Neural cell (in vitro differentiated cells): ENCODE measurements at regions not wholly inside any gene's neighbourhood (a gene's known extent, or its start where the extent isn't known, plus 50 kb on each side); places are given as distances from the start of the nearest gene placed in this dataset.

Experiments used
- H2AFZ ChIP-seq: fragments of 200-600, 300-800 bp; sonication (generic), shearing (Covaris generic); 2 replicates; pipeline ENCODE4 v1.6.0; 2014; ENCODE audit warnings: low read depth, mild to moderate bottlenecking, antibody characterized with exemption, low read length, moderate library complexity
- H3F3A ChIP-seq: fragments of 200-600 bp; shearing (Covaris generic); 2 replicates; pipeline ENCODE4 v1.6.1; 2016; ENCODE audit warnings: mild to moderate bottlenecking, moderate library complexity, mixed read lengths, antibody characterized with exemption, low read length; ENCODE audit not compliant: insufficient read depth, poor library complexity, severe bottlenecking
- H3K27ac ChIP-seq: fragments of 200-600, 300-800 bp; sonication (generic), shearing (Covaris generic); 2 replicates; pipeline ENCODE4 v1.5.1; 2014; ENCODE audit warnings: mild to moderate bottlenecking, low read length, moderate library complexity
- H3K27me3 ChIP-seq: fragments of 300-800, 200-600 bp; sonication (generic), shearing (Covaris generic); 2 replicates; pipeline ENCODE4 v1.6.0; 2014; ENCODE audit warnings: mild to moderate bottlenecking, low read depth, low read length, moderate library complexity; ENCODE audit not compliant: insufficient read depth
- H3K36me3 ChIP-seq: fragments of 300-800, 200-600 bp; sonication (generic), shearing (Covaris generic); 2 replicates; pipeline ENCODE4 v1.5.1; 2014; ENCODE audit warnings: mild to moderate bottlenecking, antibody characterized with exemption, low read length, moderate library complexity; ENCODE audit not compliant: insufficient read depth
- H3K4me2 ChIP-seq: fragments of 300-800, 200-600 bp; sonication (generic), shearing (Covaris generic); 2 replicates; pipeline ENCODE4 v1.6.0; 2014; ENCODE audit warnings: mild to moderate bottlenecking, low read length
- H3K4me3 ChIP-seq: fragments of 300-800, 200-600 bp; sonication (generic), shearing (Covaris generic); 2 replicates; pipeline ENCODE4 v1.5.1; 2014; ENCODE audit warnings: mild to moderate bottlenecking, low read length, moderate library complexity
- H3K79me2 ChIP-seq: fragments of 200-600 bp; shearing (Covaris generic); replicated peaks from 2 replicates; pipeline ENCODE4 v1.6.0; 2014; ENCODE audit warnings: mild to moderate bottlenecking, low read length, moderate library complexity; ENCODE audit not compliant: insufficient read depth
- H3K9ac ChIP-seq: fragments of 300-800, 200-600 bp; sonication (generic), shearing (Covaris generic); 2 replicates; pipeline ENCODE4 v1.6.1; 2016; ENCODE audit warnings: mild to moderate bottlenecking, low read length, mixed read lengths
- H3K9me2 ChIP-seq: fragments of 200-600 bp; shearing (Covaris generic); 2 replicates; pipeline ENCODE4 v1.6.1; 2016; ENCODE audit warnings: mild to moderate bottlenecking, low read length, mixed read lengths; ENCODE audit not compliant: insufficient read depth
- H3K9me3 ChIP-seq: fragments of 200-600, 300-800 bp; sonication (generic), shearing (Covaris generic); 2 replicates; pipeline ENCODE4 v1.6.1; 2016; ENCODE audit warnings: mild to moderate bottlenecking, mixed run types, low read length, moderate library complexity, mixed read lengths
- H4K20me1 ChIP-seq: fragments of 200-600 bp; shearing (Covaris generic); 2 replicates; pipeline ENCODE4 v1.6.1; 2016; ENCODE audit warnings: mild to moderate bottlenecking, mixed run types; ENCODE audit not compliant: insufficient read depth
- EP300 ChIP-seq: fragments of 450-650 bp; conservative IDR thresholded peaks from 2 replicates; pipeline ENCODE4 v1.6.1; 2014; ENCODE audit warnings: antibody characterized with exemption, mild to moderate bottlenecking, moderate library complexity; ENCODE audit not compliant: poor library complexity, severe bottlenecking
- EZH2 ChIP-seq: fragments of 200-600, 300-800 bp; shearing (Covaris generic), sonication (generic); IDR thresholded peaks from 2 replicates; pipeline ENCODE4 v1.6.1; 2014; ENCODE audit warnings: antibody characterized with exemption, low read length, borderline replicate concordance, mild to moderate bottlenecking; ENCODE audit not compliant: insufficient read depth, poor library complexity, severe bottlenecking
- MXI1 ChIP-seq: fragments of 450-650 bp; conservative IDR thresholded peaks from 2 replicates; pipeline ENCODE4 v1.6.1; 2014; ENCODE audit warnings: antibody characterized with exemption, mild to moderate bottlenecking; ENCODE audit not compliant: poor library complexity, severe bottlenecking
- POLR2AphosphoS5 ChIP-seq: IDR thresholded peaks from 2 replicates; pipeline ENCODE4 v1.6.1; 2012
- RAD21 ChIP-seq: fragments of 450-650 bp; conservative IDR thresholded peaks from 2 replicates; pipeline ENCODE4 v1.6.1; 2014; ENCODE audit warnings: antibody characterized with exemption, mild to moderate bottlenecking, moderate library complexity
- REST ChIP-seq: IDR thresholded peaks from 2 replicates; pipeline ENCODE4 v1.6.1; 2012; ENCODE audit warnings: borderline replicate concordance
- SMC3 ChIP-seq: fragments of 450-650 bp; conservative IDR thresholded peaks from 2 replicates; pipeline ENCODE4 v1.6.1; 2014; ENCODE audit warnings: antibody characterized with exemption, mild to moderate bottlenecking, moderate library complexity; ENCODE audit not compliant: poor library complexity
- TAF1 ChIP-seq: IDR thresholded peaks from 2 replicates; pipeline ENCODE4 v1.6.1; 2012; ENCODE audit warnings: low read depth
- TF ChIP-seq, protein P1 (sequence below): fragments of 450-650 bp; IDR thresholded peaks from 2 replicates; pipeline ENCODE4 v1.5.1; 2014; ENCODE audit warnings: antibody characterized with exemption, mild to moderate bottlenecking, moderate library complexity; ENCODE audit not compliant: poor library complexity, severe bottlenecking

- H3K27me3 ChIP-seq: no peaks in the 10 kb centered on the region
- no peak overlapping the region for H3K27ac ChIP-seq
- no peak overlapping the region for H3K4me3 ChIP-seq
- no peaks in the 10 kb centered on the region for H3K9me2 ChIP-seq
- no peaks in the 10 kb centered on the region for H4K20me1 ChIP-seq
- no peak for TF ChIP-seq EZH2
- TF ChIP-seq SMC3: no peak
- TF ChIP-seq, protein P1, sequence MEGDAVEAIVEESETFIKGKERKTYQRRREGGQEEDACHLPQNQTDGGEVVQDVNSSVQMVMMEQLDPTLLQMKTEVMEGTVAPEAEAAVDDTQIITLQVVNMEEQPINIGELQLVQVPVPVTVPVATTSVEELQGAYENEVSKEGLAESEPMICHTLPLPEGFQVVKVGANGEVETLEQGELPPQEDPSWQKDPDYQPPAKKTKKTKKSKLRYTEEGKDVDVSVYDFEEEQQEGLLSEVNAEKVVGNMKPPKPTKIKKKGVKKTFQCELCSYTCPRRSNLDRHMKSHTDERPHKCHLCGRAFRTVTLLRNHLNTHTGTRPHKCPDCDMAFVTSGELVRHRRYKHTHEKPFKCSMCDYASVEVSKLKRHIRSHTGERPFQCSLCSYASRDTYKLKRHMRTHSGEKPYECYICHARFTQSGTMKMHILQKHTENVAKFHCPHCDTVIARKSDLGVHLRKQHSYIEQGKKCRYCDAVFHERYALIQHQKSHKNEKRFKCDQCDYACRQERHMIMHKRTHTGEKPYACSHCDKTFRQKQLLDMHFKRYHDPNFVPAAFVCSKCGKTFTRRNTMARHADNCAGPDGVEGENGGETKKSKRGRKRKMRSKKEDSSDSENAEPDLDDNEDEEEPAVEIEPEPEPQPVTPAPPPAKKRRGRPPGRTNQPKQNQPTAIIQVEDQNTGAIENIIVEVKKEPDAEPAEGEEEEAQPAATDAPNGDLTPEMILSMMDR: no peak
- no peak for TF ChIP-seq TAF1
- no peak for TF ChIP-seq MXI1
- TF ChIP-seq POLR2AphosphoS5: no peak
- TF ChIP-seq REST: no peak
- no peak for TF ChIP-seq EP300
- no peak for TF ChIP-seq RAD21
- H3K4me2 ChIP-seq: no peak overlapping the region
- H3F3A ChIP-seq: no peaks in the 10 kb centered on the region
- H3K9me3 ChIP-seq: no peaks in the 10 kb centered on the region
- H3K9ac ChIP-seq: no peak overlapping the region
- no peak overlapping the region for H2AFZ ChIP-seq
- H3K36me3 ChIP-seq: no peaks in the 10 kb centered on the region
- no peaks in the 10 kb centered on the region for H3K79me2 ChIP-seq
Measured at GRCh38 chr20:24875078-24875477, 74.0 kb upstream of the CST7 start.

GRCh38 chr20:24877652-24878051 lies 71.4 kb upstream of the CST7 start:
- Histone ChIP-seq H3K36me3 (no peaks in the 10 kb centered on the region), H2AFZ (no peak overlapping the region), H3K27me3 (no peaks in the 10 kb centered on the region), H3K27ac (no peak overlapping the region), H3K79me2 (no peaks in the 10 kb centered on the region), H3K9me2 (no peaks in the 10 kb centered on the region), H3K4me2 (no peak overlapping the region), H3K4me3 (no peak overlapping the region), H3K9ac (no peak overlapping the region), H3F3A (no peaks in the 10 kb centered on the region), H4K20me1 (no peaks in the 10 kb centered on the region), H3K9me3 (no peaks in the 10 kb centered on the region)
- TF ChIP-seq EZH2 (no peak), REST (no peak), TAF1 (no peak), RAD21 (no peak), POLR2AphosphoS5 (no peak), SMC3 (no peak), EP300 (no peak), MXI1 (no peak)
- TF ChIP-seq, protein P1: no peak
